SK-N-MC (cell line): ENCODE measurements at regions not wholly inside any gene's neighbourhood (a gene's known extent, or its start where the extent isn't known, plus 50 kb on each side); places are given as distances from the start of the nearest gene placed in this dataset.

ENCODE experiments used
- DNase-seq: peaks from one replicate; pipeline ENCODE4 v3.0.0-alpha.2; 2011; ENCODE audit warnings: low read depth, low spot score
- H3K27ac ChIP-seq: fragments of 200-600 bp; sonication (generic); 2 replicates; pipeline ENCODE4 v1.5.1; 2016; ENCODE audit warnings: mixed run types
- H3K36me3 ChIP-seq: fragments of 200-600 bp; sonication (generic); 2 replicates; pipeline ENCODE4 v1.6.1; 2017; ENCODE audit warnings: antibody characterized with exemption, low read length, mixed read lengths; ENCODE audit not compliant: insufficient read depth
- H3K4me3 ChIP-seq: fragments of 200-600 bp; sonication (generic); 2 replicates; pipeline ENCODE4 v1.5.1; 2016
- H3K9ac ChIP-seq: fragments of 200-600 bp; sonication (generic); 2 replicates; pipeline ENCODE4 v1.8.0; 2017; ENCODE audit warnings: mixed run types, mixed read lengths; ENCODE audit not compliant: insufficient read length
- H3K9me3 ChIP-seq: fragments of 200-600 bp; sonication (generic); 2 replicates; pipeline ENCODE4 v1.6.1; 2017; ENCODE audit warnings: low read depth, mild to moderate bottlenecking, antibody characterized with exemption, low read length, moderate library complexity, mixed read lengths
- EZH2 ChIP-seq: fragments of 200-600 bp; sonication (generic); IDR thresholded peaks from one replicate; pipeline ENCODE4 v1.6.1; 2017; ENCODE audit warnings: antibody characterized with exemption
- FOXP2 ChIP-seq: optimal IDR thresholded peaks from 2 replicates; pipeline ENCODE3; 2011; ENCODE audit warnings: mild to moderate bottlenecking, moderate library complexity; ENCODE audit not compliant: insufficient read depth; ENCODE audit errors: extremely low read length, control extremely low read depth
- POLR2AphosphoS5 ChIP-seq: IDR thresholded peaks from 2 replicates; pipeline ENCODE4 v1.6.1; 2012; ENCODE audit warnings: mild to moderate bottlenecking, low read depth, low read length, borderline replicate concordance

GRCh38 chr3:107942244-107942643 lies 148.6 kb downstream of the CD47 start:
- no peak overlapping the region for H3K27ac ChIP-seq
- no peak for DNase-seq
- H3K4me3 ChIP-seq = no peak overlapping the region
- TF ChIP-seq EZH2 (no peak), POLR2AphosphoS5 (no peak), FOXP2 (no peak)
- no peak overlapping the region for H3K9ac ChIP-seq
- H3K36me3 ChIP-seq = no peaks in the 10 kb centered on the region
- H3K9me3 ChIP-seq = no peaks in the 10 kb centered on the region

GRCh38 chr3:107939691-107940442 lies 151.0 kb downstream of the CD47 start:
- no peak for DNase-seq
- TF ChIP-seq POLR2AphosphoS5 = no peak
- TF ChIP-seq FOXP2 = no peak
- TF ChIP-seq EZH2 = no peak

GRCh38 chr3:107938143-107938542 lies 152.7 kb downstream of the CD47 start:
- no peak for DNase-seq
- TF ChIP-seq EZH2 = no peak
- no peak for TF ChIP-seq POLR2AphosphoS5
- no peak for TF ChIP-seq FOXP2
- Histone ChIP-seq H3K27ac (no peak overlapping the region), H3K4me3 (no peak overlapping the region), H3K9me3 (peaks cover 6% of the 10 kb centered on the region; the same call in 1 of the 2 replicates), H3K9ac (no peak overlapping the region), H3K36me3 (no peaks in the 10 kb centered on the region)

More at GRCh38 chr3:107939691-107940442, 151.0 kb downstream of the CD47 start:
- no peak overlapping the region for H3K9ac ChIP-seq
- H3K9me3 ChIP-seq = no peaks in the 10 kb centered on the region
- H3K4me3 ChIP-seq = no peak overlapping the region
- no peaks in the 10 kb centered on the region for H3K36me3 ChIP-seq
- H3K27ac ChIP-seq = no peak overlapping the region

- no peak for DNase-seq
- no peak overlapping the region for H3K9ac ChIP-seq
- H3K36me3 ChIP-seq = no peaks in the 10 kb centered on the region
- peaks cover 6% of the 10 kb centered on the region; the same call in 1 of the 2 replicates for H3K9me3 ChIP-seq
- TF ChIP-seq EZH2 (no peak), FOXP2 (no peak), POLR2AphosphoS5 (no peak)
- no peak overlapping the region for H3K27ac ChIP-seq
- no peak overlapping the region for H3K4me3 ChIP-seq
These were observed 156.0 kb downstream of the CD47 start for GRCh38 chr3:107934808-107935207.

GRCh38 chr3:107933450-107933849 lies 157.4 kb downstream of the CD47 start:
- DNase-seq = no peak
- Histone ChIP-seq H3K36me3 (no peaks in the 10 kb centered on the region), H3K9me3 (peaks cover 6% of the 10 kb centered on the region; the same call in 1 of the 2 replicates)

GRCh38 chr3:107931326-107931725 lies 159.5 kb downstream of the CD47 start:
- Histone ChIP-seq H3K4me3 (no peak overlapping the region), H3K27ac (no peak overlapping the region), H3K36me3 (no peaks in the 10 kb centered on the region), H3K9me3 (peaks cover 6% of the 10 kb centered on the region; the same call in 1 of the 2 replicates), H3K9ac (no peak overlapping the region)
- TF ChIP-seq FOXP2 (no peak), POLR2AphosphoS5 (no peak), EZH2 (no peak)
- no peak for DNase-seq

More at GRCh38 chr3:107933450-107933849, 157.4 kb downstream of the CD47 start:
- TF ChIP-seq EZH2 = no peak
- Histone ChIP-seq H3K27ac (no peak overlapping the region), H3K9ac (no peak overlapping the region), H3K4me3 (no peak overlapping the region)

GRCh38 chr3:107929088-107929487 lies 161.7 kb downstream of the CD47 start:
- H3K36me3 ChIP-seq = no peaks in the 10 kb centered on the region
- no peak for DNase-seq
- no peak overlapping the region for H3K9ac ChIP-seq
- TF ChIP-seq POLR2AphosphoS5 (no peak), FOXP2 (no peak), EZH2 (no peak)
- H3K27ac ChIP-seq = no peak overlapping the region
- H3K9me3 ChIP-seq = peaks cover 6% of the 10 kb centered on the region; the same call in 1 of the 2 replicates
- H3K4me3 ChIP-seq = no peak overlapping the region

- peak overlapping the region; percentile 84 for H3K4me3 ChIP-seq
- H3K27ac ChIP-seq = no peak overlapping the region
- TF ChIP-seq POLR2AphosphoS5 = no peak
- TF ChIP-seq EZH2 = no peak
- TF ChIP-seq FOXP2 = no peak
- H3K9ac ChIP-seq = no peak overlapping the region
- no peaks in the 10 kb centered on the region for H3K36me3 ChIP-seq
- H3K9me3 ChIP-seq = no peaks in the 10 kb centered on the region
- DNase-seq = no peak
These were observed 162.8 kb downstream of the CD47 start for GRCh38 chr3:107928084-107928445.

- Histone ChIP-seq H3K9ac (no peak overlapping the region), H3K27ac (no peak overlapping the region), H3K4me3 (peak overlapping the region; percentile 84), H3K9me3 (no peaks in the 10 kb centered on the region), H3K36me3 (no peaks in the 10 kb centered on the region)
- TF ChIP-seq FOXP2 = no peak
- TF ChIP-seq EZH2 = no peak
- no peak for TF ChIP-seq POLR2AphosphoS5
- no peak for DNase-seq
These were observed 163.3 kb downstream of the CD47 start for GRCh38 chr3:107927361-107928083.
